Uterus (tissue), 2 donors: ENCODE measurements at regions not wholly inside any gene's neighbourhood (a gene's known extent, or its start where the extent isn't known, plus 50 kb on each side); places are given as distances from the start of the nearest gene placed in this dataset.

Experiments used
- CTCF ChIP-seq, 4 experiments: fragments of 200-600 bp in 2 of 4; fragments of 450-650 bp in 2 of 4; sonication (generic) in 2 of 4; IDR thresholded peaks; one replicate each; pipeline ENCODE4 v1.5.1; 2016 to 2019; ENCODE audit warnings: antibody characterized with exemption in 4 of 4, mild to moderate bottlenecking in 2 of 4, moderate library complexity in 1 of 4
- POLR2A ChIP-seq, 2 donors: fragments of 450-650 bp; IDR thresholded peaks; one replicate each; pipeline ENCODE4 v1.6.1; 2016; ENCODE audit warnings: antibody characterized with exemption in 2 of 2, mild to moderate bottlenecking in 1 of 2, moderate library complexity in 1 of 2

DNA sequence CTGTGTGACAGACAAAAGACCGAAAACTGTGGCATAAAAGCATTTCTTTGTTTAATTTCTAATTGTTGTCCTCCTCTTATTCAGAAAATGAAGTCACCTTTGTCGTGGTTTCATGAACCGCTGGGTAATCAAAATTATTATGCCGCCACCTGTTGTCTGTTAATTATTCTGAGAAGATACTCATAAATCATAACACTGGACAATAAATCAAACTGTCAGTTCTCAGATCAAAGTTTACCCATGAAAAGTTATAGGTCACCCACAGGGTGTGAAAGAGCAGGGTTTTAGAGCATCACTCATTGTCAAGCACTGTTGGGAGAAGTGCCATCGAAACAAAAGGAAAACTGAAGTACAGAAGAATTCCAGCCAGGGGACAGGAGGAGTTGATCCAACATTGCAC, 474.3 kb downstream of the NR2F2 start:
- TF ChIP-seq CTCF (IDR thresholded peaks at IDR 0.05) = no peak
- TF ChIP-seq POLR2A (IDR thresholded peaks at IDR 0.05) = no peak
